Neural progenitor cell (in vitro differentiated cells): ENCODE measurements at regions not wholly inside any gene's neighbourhood (a gene's known extent, or its start where the extent isn't known, plus 50 kb on each side); places are given as distances from the start of the nearest gene placed in this dataset.

Experiments used
- EZH2 ChIP-seq: fragments of 200-600 bp; sonication (generic); IDR thresholded peaks from 2 replicates; pipeline ENCODE4 v1.6.1; 2017; ENCODE audit warnings: antibody characterized with exemption, mild to moderate bottlenecking, moderate library complexity
- EZH2phosphoT487 ChIP-seq: fragments of 200-600 bp; sonication (generic); IDR thresholded peaks from 2 replicates; pipeline ENCODE4 v1.6.1; 2017; ENCODE audit warnings: antibody characterized with exemption
- TF ChIP-seq, protein P1 (sequence below): fragments of 200-600 bp; sonication (generic); IDR thresholded peaks from 2 replicates; pipeline ENCODE4 v1.5.1; 2017; ENCODE audit warnings: antibody characterized with exemption, mild to moderate bottlenecking

DNA sequence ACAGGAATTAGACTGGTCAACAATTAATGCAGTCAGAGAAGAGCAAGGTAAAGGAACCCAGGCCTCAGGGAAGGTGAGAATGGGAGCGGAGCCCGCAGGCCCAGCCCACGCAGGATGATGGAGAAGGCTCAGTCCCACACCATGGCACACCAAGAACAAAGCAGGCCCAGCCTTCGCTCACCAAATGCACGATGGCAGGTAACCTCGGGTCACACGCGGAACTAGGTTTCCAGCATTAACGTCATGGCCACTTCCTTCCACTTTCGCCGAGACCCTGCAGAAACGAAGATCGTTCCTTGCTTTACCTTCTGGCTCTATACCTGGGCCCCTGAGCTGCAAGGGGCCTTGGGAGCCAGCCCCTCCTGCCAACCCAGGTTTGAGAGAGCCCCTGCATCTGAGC is 240.2 kb upstream of the C1orf174 start:
- TF ChIP-seq, protein P1, sequence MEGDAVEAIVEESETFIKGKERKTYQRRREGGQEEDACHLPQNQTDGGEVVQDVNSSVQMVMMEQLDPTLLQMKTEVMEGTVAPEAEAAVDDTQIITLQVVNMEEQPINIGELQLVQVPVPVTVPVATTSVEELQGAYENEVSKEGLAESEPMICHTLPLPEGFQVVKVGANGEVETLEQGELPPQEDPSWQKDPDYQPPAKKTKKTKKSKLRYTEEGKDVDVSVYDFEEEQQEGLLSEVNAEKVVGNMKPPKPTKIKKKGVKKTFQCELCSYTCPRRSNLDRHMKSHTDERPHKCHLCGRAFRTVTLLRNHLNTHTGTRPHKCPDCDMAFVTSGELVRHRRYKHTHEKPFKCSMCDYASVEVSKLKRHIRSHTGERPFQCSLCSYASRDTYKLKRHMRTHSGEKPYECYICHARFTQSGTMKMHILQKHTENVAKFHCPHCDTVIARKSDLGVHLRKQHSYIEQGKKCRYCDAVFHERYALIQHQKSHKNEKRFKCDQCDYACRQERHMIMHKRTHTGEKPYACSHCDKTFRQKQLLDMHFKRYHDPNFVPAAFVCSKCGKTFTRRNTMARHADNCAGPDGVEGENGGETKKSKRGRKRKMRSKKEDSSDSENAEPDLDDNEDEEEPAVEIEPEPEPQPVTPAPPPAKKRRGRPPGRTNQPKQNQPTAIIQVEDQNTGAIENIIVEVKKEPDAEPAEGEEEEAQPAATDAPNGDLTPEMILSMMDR, result no peak
- TF ChIP-seq EZH2, result no peak
- TF ChIP-seq EZH2phosphoT487, result no peak
